Sigmoid colon (tissue), 6 donors: ENCODE measurements at regions not wholly inside any gene's neighbourhood (a gene's known extent, or its start where the extent isn't known, plus 50 kb on each side); places are given as distances from the start of the nearest gene placed in this dataset.

Experiments used
- DNase-seq: peaks from one replicate; pipeline ENCODE4 v3.0.0-alpha.2; 2019
- H3K27ac ChIP-seq, 4 donors: fragments of 200-600 bp; sonication (generic); one replicate each; pipeline ENCODE4 v1.5.1; 2016 to 2019; ENCODE audit warnings: mild to moderate bottlenecking in 1 of 4
- H3K27me3 ChIP-seq, 3 donors: fragments of 200-600 bp; sonication (generic); one replicate each; pipeline ENCODE4 v1.5.1; 2019; ENCODE audit warnings: mild to moderate bottlenecking in 1 of 3
- H3K36me3 ChIP-seq, 4 donors: fragments of 200-600 bp; sonication (generic); one replicate each; pipeline ENCODE4 v1.5.1; 2016 to 2019
- H3K4me1 ChIP-seq, 4 donors: fragments of 200-600 bp; sonication (generic); one replicate each; pipeline ENCODE4 v1.5.1; 2017 to 2019
- H3K4me3 ChIP-seq, 4 donors: fragments of 200-600 bp; sonication (generic); one replicate each; pipeline ENCODE4 v1.5.1; 2017 to 2019; ENCODE audit warnings: mild to moderate bottlenecking in 2 of 4, moderate library complexity in 1 of 4
- H3K9me3 ChIP-seq, 4 donors: fragments of 200-600 bp in 3 of 4; sonication (generic) in 3 of 4; one replicate each; pipeline versions ENCODE4 v1.5.1 to v1.6.1; 2013 to 2019
- EP300 ChIP-seq, 4 donors: sonication (generic); formaldehyde crosslinking; IDR thresholded peaks; one replicate each; pipeline ENCODE4 v1.6.1; 2017; ENCODE audit warnings: antibody characterized with exemption in 4 of 4
- POLR2A ChIP-seq, 2 donors: fragments of 450-650 bp; IDR thresholded peaks; one replicate each; pipeline ENCODE4 v1.6.1; 2016; ENCODE audit warnings: antibody characterized with exemption in 2 of 2, mild to moderate bottlenecking in 2 of 2, moderate library complexity in 2 of 2
- POLR2AphosphoS5 ChIP-seq, 4 donors: sonication (generic); formaldehyde crosslinking; IDR thresholded peaks; one replicate each; pipeline ENCODE4 v1.6.1; 2017; ENCODE audit warnings: antibody characterized with exemption in 4 of 4
- WGBS, 2 donors: extraction: QIAGEN DNeasy Blood & Tissue Kit; methylation state at CpG; one replicate each; pipeline ENCODE4 v1.1.7; 2013; 5-methylcytosine and 5-hydroxymethylcytosine counted together
- intact Hi-C: fragments of 100-400 bp; cut with DNase I; formaldehyde crosslinking; loops from one replicate; pipeline ENCODE4 v1.15.1; 2023
- TF ChIP-seq, protein P1 (sequence below), 4 experiments: fragments of 450-650 bp in 3 of 4; fragments of 200-600 bp in 1 of 4; IDR thresholded peaks; one replicate each; pipeline ENCODE4 v1.5.1; 2016 to 2019; ENCODE audit warnings: antibody characterized with exemption in 4 of 4, mild to moderate bottlenecking in 3 of 4, moderate library complexity in 2 of 4
- donor health status: healthy with polysubstance abuse.
- donor health status: healthy.

DNA sequence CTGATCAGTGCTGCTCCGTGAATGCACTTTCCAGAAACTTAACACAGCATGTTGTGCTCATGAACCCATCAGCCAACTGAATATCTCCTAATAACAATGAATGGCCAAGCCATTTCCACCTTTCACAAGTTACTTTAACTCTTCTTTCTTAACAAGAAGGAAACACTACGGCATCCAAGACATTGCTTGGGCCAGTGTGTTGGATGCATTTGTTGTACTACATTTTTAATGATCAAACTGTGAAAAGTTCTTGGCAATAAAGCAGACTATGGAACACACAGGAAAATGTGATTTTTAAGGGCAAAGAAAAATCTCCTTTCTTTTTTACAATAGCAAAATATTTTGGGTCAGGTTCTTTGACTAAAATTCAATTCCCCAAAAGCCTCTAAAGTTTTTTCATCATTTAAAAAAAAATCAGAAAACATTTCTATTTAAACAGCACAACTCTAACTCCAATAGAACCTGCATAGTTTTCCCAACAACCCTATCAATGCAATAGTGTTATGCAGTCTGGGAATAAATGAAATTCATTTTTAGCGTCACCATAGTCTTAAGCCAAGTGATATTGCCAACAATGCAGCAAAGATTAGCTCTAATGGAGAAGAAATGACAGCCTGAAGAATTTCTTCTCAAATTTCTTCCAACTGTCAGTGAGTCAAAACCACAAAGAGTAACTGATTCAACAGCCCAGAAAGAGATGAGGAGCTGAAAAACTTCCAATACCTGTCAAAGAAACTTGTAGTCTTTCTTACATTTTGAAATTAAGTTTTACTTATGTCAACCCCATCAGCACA, 50.7 kb upstream of the PTPRR start:
- DNase-seq: no peak
- TF ChIP-seq POLR2AphosphoS5 (IDR thresholded peaks at IDR 0.05): no peak
- no peak for TF ChIP-seq EP300 (IDR thresholded peaks at IDR 0.05)
- TF ChIP-seq, protein P1, sequence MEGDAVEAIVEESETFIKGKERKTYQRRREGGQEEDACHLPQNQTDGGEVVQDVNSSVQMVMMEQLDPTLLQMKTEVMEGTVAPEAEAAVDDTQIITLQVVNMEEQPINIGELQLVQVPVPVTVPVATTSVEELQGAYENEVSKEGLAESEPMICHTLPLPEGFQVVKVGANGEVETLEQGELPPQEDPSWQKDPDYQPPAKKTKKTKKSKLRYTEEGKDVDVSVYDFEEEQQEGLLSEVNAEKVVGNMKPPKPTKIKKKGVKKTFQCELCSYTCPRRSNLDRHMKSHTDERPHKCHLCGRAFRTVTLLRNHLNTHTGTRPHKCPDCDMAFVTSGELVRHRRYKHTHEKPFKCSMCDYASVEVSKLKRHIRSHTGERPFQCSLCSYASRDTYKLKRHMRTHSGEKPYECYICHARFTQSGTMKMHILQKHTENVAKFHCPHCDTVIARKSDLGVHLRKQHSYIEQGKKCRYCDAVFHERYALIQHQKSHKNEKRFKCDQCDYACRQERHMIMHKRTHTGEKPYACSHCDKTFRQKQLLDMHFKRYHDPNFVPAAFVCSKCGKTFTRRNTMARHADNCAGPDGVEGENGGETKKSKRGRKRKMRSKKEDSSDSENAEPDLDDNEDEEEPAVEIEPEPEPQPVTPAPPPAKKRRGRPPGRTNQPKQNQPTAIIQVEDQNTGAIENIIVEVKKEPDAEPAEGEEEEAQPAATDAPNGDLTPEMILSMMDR (IDR thresholded peaks at IDR 0.05): no peak
- no peak for TF ChIP-seq POLR2A (IDR thresholded peaks at IDR 0.05)
- Histone ChIP-seq H3K4me1 (no peaks in the 10 kb centered on the region), H3K27ac (no peak overlapping the region), H3K9me3 (no peaks in the 10 kb centered on the region), H3K4me3 (no peak overlapping the region), H3K27me3 (no peaks in the 10 kb centered on the region), H3K36me3 (no peaks in the 10 kb centered on the region)
- intact Hi-C loops: no loop called here
- 80 to 90% methylated on average over 3 of the region's 3 CpGs for WGBS, 2 donors
